Vagina (tissue), 2 donors: ENCODE measurements at regions not wholly inside any gene's neighbourhood (a gene's known extent, or its start where the extent isn't known, plus 50 kb on each side); places are given as distances from the start of the nearest gene placed in this dataset.

Experiments used
- DNase-seq, 2 donors: peaks; one replicate each; pipeline ENCODE4 v3.0.0-alpha.2; 2017; ENCODE audit errors: extremely low spot score in 2 of 2
- H3K27ac ChIP-seq: fragments of 200-600 bp; sonication (generic); one replicate; pipeline ENCODE4 v1.5.1; 2019
- H3K27me3 ChIP-seq: fragments of 200-600 bp; sonication (generic); one replicate; pipeline ENCODE4 v1.5.1; 2019
- H3K36me3 ChIP-seq, 2 donors: fragments of 200-600 bp; sonication (generic); one replicate each; pipeline ENCODE4 v1.5.1; 2017 to 2019
- H3K4me1 ChIP-seq: fragments of 200-600 bp; sonication (generic); one replicate; pipeline ENCODE4 v1.5.1; 2019
- H3K4me3 ChIP-seq, 2 donors: fragments of 200-600 bp; sonication (generic); 1 replicate in 1 of 2; 2 replicates in 1 of 2; pipeline ENCODE4 v1.5.1; 2016 to 2019
- H3K9me3 ChIP-seq: fragments of 200-600 bp; sonication (generic); one replicate; pipeline ENCODE4 v1.5.1; 2019
- POLR2A ChIP-seq, 2 donors: fragments of 450-650 bp; IDR thresholded peaks; one replicate each; pipeline ENCODE4 v1.6.1; 2017; ENCODE audit warnings: antibody characterized with exemption in 2 of 2, mild to moderate bottlenecking in 2 of 2, moderate library complexity in 2 of 2
- POLR2AphosphoS5 ChIP-seq, 2 donors: sonication (generic); formaldehyde crosslinking; IDR thresholded peaks; one replicate each; pipeline ENCODE4 v1.9.0; 2017; ENCODE audit warnings: antibody characterized with exemption in 2 of 2, mild to moderate bottlenecking in 2 of 2, low read depth in 1 of 2; ENCODE audit not compliant: insufficient read depth in 1 of 2
- intact Hi-C: fragments of 100-400 bp; cut with DNase I; formaldehyde crosslinking; loops from one replicate; pipeline ENCODE4 v1.15.1; 2023
- TF ChIP-seq, protein P1 (sequence below), 3 experiments: fragments of 450-650 bp in 2 of 3; fragments of 200-600 bp in 1 of 3; sonication (generic) in 1 of 3; IDR thresholded peaks; one replicate each; pipeline ENCODE4 v1.5.1; 2017 to 2019; ENCODE audit warnings: antibody characterized with exemption in 3 of 3, mild to moderate bottlenecking in 2 of 3, moderate library complexity in 2 of 3

DNA sequence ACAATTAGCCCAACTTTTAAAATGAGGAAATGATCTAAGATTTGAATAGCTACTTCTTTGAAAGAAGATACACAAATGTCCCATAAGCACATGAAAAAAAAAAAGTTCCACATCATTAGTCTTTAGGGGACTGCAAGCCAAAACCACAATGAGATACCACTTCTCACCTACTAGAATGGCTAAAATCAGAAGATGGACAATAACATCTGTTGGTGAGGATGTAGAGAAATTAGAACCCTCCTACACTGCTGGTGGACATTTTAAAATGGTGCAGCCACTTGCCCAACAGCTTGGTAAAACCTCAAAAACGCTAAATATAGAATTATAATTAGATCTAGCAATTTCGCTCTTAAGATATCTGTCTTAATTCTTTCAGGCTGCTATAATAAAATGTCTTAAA lies 77.1 kb downstream of the MEX3B start:
- no peak overlapping the region for H3K27ac ChIP-seq
- intact Hi-C loops: no loop called here
- no peak overlapping the region for H3K4me3 ChIP-seq
- no peak for DNase-seq
- H3K4me1 ChIP-seq: no peaks in the 10 kb centered on the region
- TF ChIP-seq POLR2AphosphoS5 (IDR thresholded peaks at IDR 0.05; ENCODE audit: insufficient read depth in 1 of 2, low read depth in 1 of 2): no peak
- H3K27me3 ChIP-seq: no peaks in the 10 kb centered on the region
- no peaks in the 10 kb centered on the region for H3K36me3 ChIP-seq
- H3K9me3 ChIP-seq: no peaks in the 10 kb centered on the region

DNA sequence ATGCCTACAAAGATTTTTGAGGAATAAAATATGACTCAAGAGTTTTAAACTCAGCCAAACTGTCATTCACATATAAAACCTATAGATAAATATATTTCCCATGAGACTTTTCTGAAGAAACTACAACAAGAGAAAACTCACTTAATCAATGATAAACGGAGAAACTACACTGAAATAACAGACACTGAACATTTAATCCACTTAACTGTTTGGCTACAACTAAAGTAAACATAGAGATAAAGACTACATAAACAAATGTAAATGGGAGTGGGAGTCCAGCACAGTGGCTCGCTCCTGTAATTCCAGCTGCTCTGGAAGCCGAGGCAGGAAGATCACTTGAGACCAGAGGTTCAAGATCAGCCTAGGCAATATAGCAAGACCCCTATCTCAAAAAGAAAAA lies 79.2 kb downstream of the MEX3B start:
- Histone ChIP-seq H3K27ac (no peak overlapping the region), H3K4me3 (no peak overlapping the region), H3K27me3 (no peaks in the 10 kb centered on the region), H3K9me3 (no peaks in the 10 kb centered on the region), H3K4me1 (no peaks in the 10 kb centered on the region), H3K36me3 (no peaks in the 10 kb centered on the region)
- DNase-seq: no peak
- intact Hi-C loops: no loop called here
- TF ChIP-seq POLR2A (IDR thresholded peaks at IDR 0.05) (no peak), POLR2AphosphoS5 (IDR thresholded peaks at IDR 0.05; ENCODE audit: insufficient read depth in 1 of 2, low read depth in 1 of 2) (no peak)
- TF ChIP-seq, protein P1, sequence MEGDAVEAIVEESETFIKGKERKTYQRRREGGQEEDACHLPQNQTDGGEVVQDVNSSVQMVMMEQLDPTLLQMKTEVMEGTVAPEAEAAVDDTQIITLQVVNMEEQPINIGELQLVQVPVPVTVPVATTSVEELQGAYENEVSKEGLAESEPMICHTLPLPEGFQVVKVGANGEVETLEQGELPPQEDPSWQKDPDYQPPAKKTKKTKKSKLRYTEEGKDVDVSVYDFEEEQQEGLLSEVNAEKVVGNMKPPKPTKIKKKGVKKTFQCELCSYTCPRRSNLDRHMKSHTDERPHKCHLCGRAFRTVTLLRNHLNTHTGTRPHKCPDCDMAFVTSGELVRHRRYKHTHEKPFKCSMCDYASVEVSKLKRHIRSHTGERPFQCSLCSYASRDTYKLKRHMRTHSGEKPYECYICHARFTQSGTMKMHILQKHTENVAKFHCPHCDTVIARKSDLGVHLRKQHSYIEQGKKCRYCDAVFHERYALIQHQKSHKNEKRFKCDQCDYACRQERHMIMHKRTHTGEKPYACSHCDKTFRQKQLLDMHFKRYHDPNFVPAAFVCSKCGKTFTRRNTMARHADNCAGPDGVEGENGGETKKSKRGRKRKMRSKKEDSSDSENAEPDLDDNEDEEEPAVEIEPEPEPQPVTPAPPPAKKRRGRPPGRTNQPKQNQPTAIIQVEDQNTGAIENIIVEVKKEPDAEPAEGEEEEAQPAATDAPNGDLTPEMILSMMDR (IDR thresholded peaks at IDR 0.05): no peak

DNA sequence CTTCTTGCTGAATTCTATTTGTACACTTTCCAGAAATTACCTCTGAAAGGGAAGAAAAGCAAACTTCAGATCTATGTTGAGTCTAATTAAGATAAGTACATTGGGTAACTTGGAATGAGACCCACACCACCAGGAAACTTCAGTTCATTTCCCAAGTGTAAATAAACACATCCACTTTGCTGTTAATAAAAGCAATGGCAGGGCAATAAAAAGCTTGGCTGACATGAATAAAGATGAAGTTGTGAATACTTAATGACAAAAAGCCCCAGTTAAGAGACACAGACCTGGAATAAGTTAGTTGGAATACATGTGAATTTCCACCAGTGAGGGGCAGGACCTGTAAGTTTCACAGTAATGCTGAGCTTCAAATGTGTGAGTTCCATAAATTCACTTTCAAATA lies 83.3 kb downstream of the MEX3B start:
- Histone ChIP-seq H3K27me3 (no peaks in the 10 kb centered on the region), H3K36me3 (no peaks in the 10 kb centered on the region), H3K4me1 (no peaks in the 10 kb centered on the region), H3K27ac (no peak overlapping the region), H3K4me3 (no peak overlapping the region), H3K9me3 (no peaks in the 10 kb centered on the region)
- intact Hi-C loops: no loop called here
- DNase-seq: no peak
- TF ChIP-seq, protein P1 (IDR thresholded peaks at IDR 0.05): no peak
- TF ChIP-seq POLR2AphosphoS5 (IDR thresholded peaks at IDR 0.05; ENCODE audit: insufficient read depth in 1 of 2, low read depth in 1 of 2) (no peak), POLR2A (IDR thresholded peaks at IDR 0.05) (no peak)

DNA sequence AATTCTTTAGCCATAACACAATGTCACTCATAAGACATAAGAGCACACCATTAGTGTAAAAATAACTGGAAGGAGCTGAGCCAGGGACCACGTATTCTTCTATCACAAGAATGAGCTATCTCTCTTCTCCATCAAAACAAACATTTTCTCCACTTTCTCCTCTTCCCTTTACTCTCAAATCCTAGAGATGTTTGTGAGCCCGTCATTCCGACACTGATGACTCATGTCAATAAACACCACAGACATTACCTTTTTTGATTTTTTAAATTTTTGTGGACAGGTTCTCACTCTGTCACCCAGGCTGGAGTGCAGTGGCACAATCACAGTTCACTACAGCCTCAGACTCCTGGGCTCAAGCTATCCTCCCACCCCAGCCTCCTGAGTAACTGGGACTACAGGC lies 86.6 kb downstream of the MEX3B start:
- no peaks in the 10 kb centered on the region for H3K9me3 ChIP-seq
- no peak overlapping the region for H3K4me3 ChIP-seq
- no peaks in the 10 kb centered on the region for H3K27me3 ChIP-seq
- H3K27ac ChIP-seq: no peak overlapping the region
- no peak for DNase-seq
- TF ChIP-seq, protein P1 (IDR thresholded peaks at IDR 0.05): no peak
- no peak for TF ChIP-seq POLR2AphosphoS5 (IDR thresholded peaks at IDR 0.05; ENCODE audit: insufficient read depth in 1 of 2, low read depth in 1 of 2)
- TF ChIP-seq POLR2A (IDR thresholded peaks at IDR 0.05): no peak
- H3K4me1 ChIP-seq: no peaks in the 10 kb centered on the region
- H3K36me3 ChIP-seq: no peaks in the 10 kb centered on the region
- intact Hi-C loops: no loop called here

DNA sequence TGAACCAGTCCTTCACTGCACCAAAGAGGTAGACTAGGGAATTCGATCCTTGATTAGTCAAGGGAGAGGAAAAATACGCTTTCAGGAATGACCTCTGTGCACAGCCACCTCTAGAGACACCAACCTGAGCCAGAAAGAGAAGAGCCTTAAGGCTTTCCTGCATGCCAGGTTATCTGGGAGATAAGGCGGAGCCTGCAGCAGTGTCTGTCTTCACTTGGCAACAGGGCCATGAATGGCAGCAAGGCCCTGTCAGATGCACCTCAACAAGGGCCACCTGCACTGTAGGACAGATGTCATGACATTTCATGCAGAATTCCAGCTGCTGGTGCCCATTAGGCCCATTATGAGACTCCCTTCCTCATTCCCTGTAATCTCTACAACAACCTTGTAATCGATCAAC lies 88.1 kb downstream of the MEX3B start:
- intact Hi-C loops: no loop called here
- no peak for DNase-seq
- Histone ChIP-seq H3K36me3 (no peaks in the 10 kb centered on the region), H3K4me3 (no peak overlapping the region), H3K9me3 (no peaks in the 10 kb centered on the region), H3K27me3 (no peaks in the 10 kb centered on the region), H3K27ac (no peak overlapping the region), H3K4me1 (no peaks in the 10 kb centered on the region)
- TF ChIP-seq POLR2A (IDR thresholded peaks at IDR 0.05) (no peak), POLR2AphosphoS5 (IDR thresholded peaks at IDR 0.05; ENCODE audit: insufficient read depth in 1 of 2, low read depth in 1 of 2) (no peak)
- TF ChIP-seq, protein P1 (IDR thresholded peaks at IDR 0.05): no peak
